Urinary bladder (tissue), 3 donors: ENCODE measurements at regions not wholly inside any gene's neighbourhood (a gene's known extent, or its start where the extent isn't known, plus 50 kb on each side); places are given as distances from the start of the nearest gene placed in this dataset.
"Not testable (repeated sequence)": the region's sequence is repeated elsewhere in the genome, so short reads cannot be mapped to it uniquely, and the experiment has no call there.

Source experiments
- DNase-seq: peaks from one replicate; pipeline ENCODE4 v3.0.0-alpha.2; 2015; ENCODE audit errors: extremely low spot score
- H3K27ac ChIP-seq: one replicate; pipeline ENCODE4 v1.5.1; 2013; ENCODE audit warnings: low read depth, mild to moderate bottlenecking, moderate library complexity
- H3K36me3 ChIP-seq: one replicate; pipeline ENCODE4 v1.6.1; 2013; ENCODE audit warnings: mild to moderate bottlenecking, moderate library complexity; ENCODE audit not compliant: insufficient read depth
- H3K4me1 ChIP-seq: one replicate; pipeline ENCODE4 v1.6.1; 2013; ENCODE audit warnings: mild to moderate bottlenecking, moderate library complexity; ENCODE audit not compliant: insufficient read depth
- H3K4me3 ChIP-seq: one replicate; pipeline ENCODE4 v1.5.1; 2013; ENCODE audit warnings: low read depth, low read length
- WGBS: extraction: QIAGEN DNeasy Blood & Tissue Kit; methylation state at CpG from one replicate; pipeline ENCODE4 v1.1.7; 2013; 5-methylcytosine and 5-hydroxymethylcytosine counted together
- donor health status: healthy with polysubstance abuse.
- donor health status: healthy.

DNA sequence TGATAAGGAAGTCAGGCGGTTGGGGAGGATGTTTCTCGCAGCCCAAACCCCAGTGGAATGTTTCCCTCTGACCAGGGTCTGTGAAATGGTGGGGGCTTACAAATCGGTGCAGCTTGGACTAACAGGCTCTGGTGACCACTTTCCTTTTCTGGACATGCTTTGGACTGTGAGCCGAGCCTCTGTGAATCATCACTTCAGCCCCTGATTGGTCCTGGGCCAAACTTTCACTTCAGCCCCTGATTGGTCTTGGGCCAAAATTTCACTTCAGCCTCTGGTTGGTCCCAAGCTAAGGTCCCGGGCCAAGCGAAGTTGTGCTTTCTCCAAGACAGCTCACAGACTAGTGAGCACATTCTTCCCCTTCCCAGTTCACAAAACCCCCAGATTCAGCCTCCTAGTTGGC, 223.7 kb upstream of the ANKRD20A1 start:
- DNase-seq, result not testable (repeated sequence)

DNA sequence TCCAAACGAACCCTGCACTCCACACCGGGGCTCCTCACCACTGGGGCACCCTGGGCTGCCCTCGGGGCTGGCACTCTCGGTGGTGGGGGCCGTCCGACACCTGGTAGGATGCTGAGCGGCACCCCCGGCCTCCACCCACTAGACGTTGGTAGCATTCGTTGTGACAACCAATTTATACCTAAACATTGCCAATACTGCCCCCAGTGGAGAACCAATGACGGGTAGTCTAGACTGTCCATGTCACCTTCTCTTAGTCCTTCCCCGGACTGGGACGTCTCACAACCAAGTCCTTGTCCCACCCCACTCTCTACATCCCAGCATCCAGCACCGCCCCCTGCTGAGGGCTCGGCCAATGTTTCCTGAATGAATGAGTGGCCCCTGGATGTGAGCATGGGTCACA, 246.8 kb upstream of the ANKRD20A1 start:
- not testable (repeated sequence) for H3K4me1 ChIP-seq, H3K4me3 ChIP-seq, H3K27ac ChIP-seq, H3K36me3 ChIP-seq, DNase-seq
- 89% methylated on average over 13 of the region's 15 CpGs for whole genome bisulfite sequencing

More for the DNA sequence above, 223.7 kb upstream of the ANKRD20A1 start:
- H3K27ac ChIP-seq, H3K4me1 ChIP-seq, H3K4me3 ChIP-seq, H3K36me3 ChIP-seq: not testable (repeated sequence)
- WGBS, result 4% methylated on average over 3 of the region's 6 CpGs

DNA sequence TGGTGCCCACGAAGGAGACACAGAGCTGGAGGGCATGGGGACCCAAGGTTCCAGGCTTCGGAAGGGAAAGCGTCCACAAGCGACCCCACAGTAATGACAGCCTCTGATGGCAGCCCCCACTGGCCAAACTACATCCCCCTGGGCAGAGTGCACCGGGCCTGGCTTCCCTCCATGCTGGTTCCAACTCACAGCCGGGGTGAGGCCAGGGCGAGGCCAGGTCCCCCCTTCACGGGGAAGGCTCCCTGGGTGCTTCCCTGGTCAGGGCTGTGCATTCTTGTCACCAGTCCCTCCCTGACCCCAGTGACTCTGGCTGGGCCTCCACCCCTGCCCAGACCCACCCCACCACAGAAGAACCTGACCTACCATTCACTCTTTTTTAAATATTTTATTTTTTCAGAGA, 248.9 kb upstream of the ANKRD20A1 start:
- H3K27ac ChIP-seq, DNase-seq, H3K36me3 ChIP-seq, H3K4me1 ChIP-seq, H3K4me3 ChIP-seq: not testable (repeated sequence)
- 74% methylated on average over 8 of the region's 8 CpGs for WGBS

DNA sequence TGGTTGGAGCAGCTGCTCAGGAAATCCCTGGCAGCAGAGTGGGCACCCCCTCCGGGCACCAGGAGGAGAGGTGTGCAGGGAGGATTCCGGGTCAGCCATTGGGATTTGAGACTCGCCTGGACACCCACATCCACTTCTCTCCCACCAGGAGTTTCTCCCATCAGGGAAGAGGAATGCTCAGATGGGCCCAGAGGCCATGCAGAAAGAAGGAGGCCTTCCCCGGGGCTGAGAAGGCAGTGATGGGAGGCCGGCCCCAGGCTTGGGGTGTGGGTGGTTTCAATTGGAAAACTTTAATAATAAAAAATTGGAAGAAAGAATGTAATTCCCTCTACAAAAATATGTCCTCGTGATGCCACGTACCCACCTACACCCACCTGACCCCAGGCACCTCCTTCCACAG, 249.3 kb upstream of the ANKRD20A1 start:
- not testable (repeated sequence) for H3K4me1 ChIP-seq, H3K4me3 ChIP-seq, H3K27ac ChIP-seq, H3K36me3 ChIP-seq, DNase-seq
- WGBS, result 86% methylated on average over 4 of the region's 7 CpGs

DNA sequence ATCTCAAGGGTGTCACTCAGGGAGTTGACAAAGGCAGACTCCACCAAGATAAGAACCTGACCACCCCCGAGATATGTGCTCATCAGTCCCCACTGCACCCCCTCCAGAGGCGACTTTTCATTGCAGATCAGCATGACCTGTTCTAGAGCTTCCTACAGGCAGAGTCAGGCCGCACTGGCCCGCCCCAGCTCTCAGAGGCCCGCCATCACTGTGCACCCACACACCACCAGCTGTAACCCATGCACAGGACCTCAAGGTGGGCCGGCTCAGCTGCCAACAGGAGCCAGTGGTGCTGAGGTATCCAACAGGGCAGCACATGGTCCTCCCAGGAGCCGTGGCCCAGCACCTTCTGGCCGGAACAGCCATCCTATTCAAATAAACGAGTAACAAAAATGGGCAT, 253.6 kb upstream of the ANKRD20A1 start:
- not testable (repeated sequence) for DNase-seq, H3K4me1 ChIP-seq, H3K27ac ChIP-seq, H3K4me3 ChIP-seq, H3K36me3 ChIP-seq
- WGBS, result 88% methylated on average over 3 of the region's 9 CpGs

DNA sequence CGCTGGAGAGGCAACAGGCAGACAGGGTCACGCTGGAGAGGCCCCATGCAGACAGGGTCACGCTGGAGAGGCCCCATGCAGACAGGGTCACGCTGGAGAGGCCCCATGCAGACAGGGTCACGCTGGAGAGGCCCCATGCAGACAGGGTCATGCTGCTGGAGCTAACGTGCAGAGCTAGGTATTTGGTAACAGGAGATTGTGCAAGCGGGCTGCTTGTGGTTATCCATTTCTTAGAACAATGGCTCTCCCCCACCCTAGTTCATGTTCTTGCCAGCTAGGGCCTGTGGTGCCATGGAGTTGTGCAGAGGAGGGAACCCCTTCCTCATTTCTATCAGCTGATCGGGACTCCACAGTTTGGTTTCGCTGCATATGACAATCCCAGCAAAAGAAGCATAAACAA, 255.1 kb upstream of the ANKRD20A1 start:
- WGBS, result 78% methylated on average over 2 of the region's 9 CpGs
- H3K4me3 ChIP-seq, H3K4me1 ChIP-seq, DNase-seq, H3K36me3 ChIP-seq, H3K27ac ChIP-seq: not testable (repeated sequence)

DNA sequence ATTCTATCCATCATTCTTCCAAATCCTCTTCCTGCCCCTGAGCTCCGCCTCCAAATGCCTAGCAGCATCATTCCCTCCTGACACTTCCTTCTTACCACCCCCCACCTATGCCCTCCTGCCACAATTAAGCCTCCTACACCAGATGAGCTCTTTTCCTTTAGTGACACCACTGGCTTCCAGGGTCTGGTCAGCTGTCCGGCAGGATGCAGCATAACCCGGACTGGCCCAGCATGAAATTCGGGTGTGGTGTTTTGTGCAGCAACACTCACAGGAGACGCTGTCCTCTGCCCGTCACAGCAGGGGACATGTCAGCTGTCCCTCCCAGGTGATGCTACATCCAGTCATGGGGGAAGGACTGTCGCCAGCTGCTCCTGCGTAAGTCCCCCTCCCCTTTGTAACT, 266.3 kb upstream of the ANKRD20A1 start:
- H3K4me3 ChIP-seq, H3K27ac ChIP-seq, H3K4me1 ChIP-seq, H3K36me3 ChIP-seq, DNase-seq: not testable (repeated sequence)
- WGBS, result no CpG with 5 or more reads among the region's 8 CpGs

DNA sequence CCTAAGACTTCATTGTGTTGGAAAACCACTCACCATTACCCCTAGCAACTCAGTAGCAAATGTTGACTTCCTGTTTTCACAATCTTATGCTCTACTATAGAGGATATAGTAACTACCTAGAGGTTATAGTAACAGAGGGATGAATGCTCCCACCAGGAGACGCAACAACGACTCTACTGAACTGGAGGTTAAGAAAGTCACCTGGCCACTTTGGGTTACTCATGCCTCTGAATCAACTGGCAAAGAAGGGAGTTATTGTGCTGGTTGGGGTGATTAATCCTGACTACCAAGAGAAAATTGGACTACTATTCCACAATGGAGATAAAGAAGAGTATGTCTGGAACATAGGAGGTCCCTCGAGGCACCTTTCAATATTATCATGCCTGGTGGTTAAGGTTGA, 302.9 kb upstream of the ANKRD20A1 start:
- not testable (repeated sequence) for H3K4me1 ChIP-seq, DNase-seq, H3K4me3 ChIP-seq, H3K36me3 ChIP-seq, H3K27ac ChIP-seq
- no CpG with 5 or more reads among the region's 3 CpGs for WGBS

DNA sequence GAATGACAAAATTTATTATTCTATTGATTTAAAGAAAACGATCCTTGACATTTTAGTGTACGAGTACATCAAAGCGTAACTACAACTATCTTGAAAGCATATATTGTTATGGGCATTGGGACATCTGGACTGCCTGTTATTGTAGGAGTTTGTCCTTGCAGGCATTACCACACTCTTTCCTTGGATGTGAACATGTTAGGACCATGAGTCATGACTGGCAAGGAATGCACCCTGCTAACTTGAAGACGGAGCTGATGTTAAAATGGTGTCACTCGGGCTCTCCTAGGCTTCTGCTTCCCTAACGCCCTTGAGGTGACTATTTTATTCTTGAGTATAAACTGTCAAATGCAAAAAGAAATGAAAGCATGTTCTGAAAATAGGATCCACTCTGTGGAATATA, 308.7 kb upstream of the ANKRD20A1 start:
- H3K36me3 ChIP-seq, H3K27ac ChIP-seq, H3K4me3 ChIP-seq, DNase-seq, H3K4me1 ChIP-seq: not testable (repeated sequence)
- WGBS, result no CpG with 5 or more reads among the region's 6 CpGs

DNA sequence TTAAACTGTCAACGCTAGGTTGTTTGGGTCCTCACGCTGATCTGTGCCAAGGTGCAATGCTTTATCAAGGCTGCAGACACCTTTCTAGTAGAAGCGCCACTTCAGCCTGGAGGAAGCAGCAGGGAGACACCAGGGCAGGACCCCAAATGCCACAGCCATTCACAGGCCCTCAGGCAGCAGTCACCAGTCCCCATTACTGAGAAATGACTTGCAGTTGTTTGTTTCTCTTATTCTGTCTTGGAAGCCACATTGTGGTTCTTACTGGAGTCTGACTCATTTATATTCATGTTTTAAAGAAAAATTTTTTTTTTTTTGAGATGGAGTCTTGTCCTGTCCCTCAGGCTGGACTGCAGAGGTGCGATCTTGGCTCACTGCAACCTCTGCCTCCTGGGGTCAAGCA, 328.9 kb upstream of the ANKRD20A1 start:
- not testable (repeated sequence) for DNase-seq, H3K27ac ChIP-seq
- 100% methylated on average over 1 of the region's 4 CpGs for WGBS

DNA sequence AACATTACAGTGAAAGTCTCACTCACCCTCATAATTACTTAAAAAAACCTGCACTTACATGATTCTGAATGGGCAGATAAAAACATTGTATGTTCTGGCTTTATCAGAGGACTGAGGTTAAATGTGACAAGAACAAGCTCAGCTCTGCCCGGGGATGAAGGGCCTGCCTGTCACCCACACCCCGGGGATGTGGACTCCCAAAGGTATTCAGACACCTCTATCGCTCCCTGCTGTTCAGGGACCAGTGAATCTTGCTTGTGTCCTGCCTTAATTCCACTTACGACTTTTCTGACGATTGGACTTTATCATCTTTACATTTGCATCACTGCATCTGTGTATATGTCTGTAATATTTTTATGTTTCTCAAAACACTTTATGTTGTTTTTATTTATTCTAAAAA, 341.8 kb upstream of the ANKRD20A1 start:
- not testable (repeated sequence) for DNase-seq, H3K4me3 ChIP-seq, H3K27ac ChIP-seq, H3K4me1 ChIP-seq, H3K36me3 ChIP-seq
- WGBS, result no CpG with 5 or more reads among the region's 5 CpGs

More for the DNA sequence above, 328.9 kb upstream of the ANKRD20A1 start:
- H3K36me3 ChIP-seq, H3K4me3 ChIP-seq, H3K4me1 ChIP-seq: not testable (repeated sequence)

DNA sequence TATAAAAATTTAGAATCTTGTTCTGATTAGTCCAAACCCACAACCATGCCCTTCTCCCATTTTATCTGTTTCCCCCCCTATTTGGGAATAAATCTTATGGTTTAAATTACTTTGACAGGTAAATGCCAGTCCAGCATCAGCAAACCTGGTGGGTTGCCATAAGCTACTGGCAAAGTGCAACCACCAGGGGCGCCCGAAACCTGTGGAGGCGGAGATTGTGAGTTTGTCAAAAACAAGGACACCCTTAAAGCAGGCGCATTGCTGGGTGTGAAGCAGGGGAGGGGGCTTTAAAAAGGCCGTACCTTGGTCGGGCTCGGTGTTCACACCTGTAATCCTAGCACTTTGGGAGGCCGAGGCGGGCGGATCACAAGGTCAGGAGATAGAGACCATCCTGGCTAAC, 344.1 kb upstream of the ANKRD20A1 start:
- H3K4me1 ChIP-seq, H3K36me3 ChIP-seq, H3K4me3 ChIP-seq, H3K27ac ChIP-seq, DNase-seq: not testable (repeated sequence)
- no CpG with 5 or more reads among the region's 10 CpGs for WGBS

DNA sequence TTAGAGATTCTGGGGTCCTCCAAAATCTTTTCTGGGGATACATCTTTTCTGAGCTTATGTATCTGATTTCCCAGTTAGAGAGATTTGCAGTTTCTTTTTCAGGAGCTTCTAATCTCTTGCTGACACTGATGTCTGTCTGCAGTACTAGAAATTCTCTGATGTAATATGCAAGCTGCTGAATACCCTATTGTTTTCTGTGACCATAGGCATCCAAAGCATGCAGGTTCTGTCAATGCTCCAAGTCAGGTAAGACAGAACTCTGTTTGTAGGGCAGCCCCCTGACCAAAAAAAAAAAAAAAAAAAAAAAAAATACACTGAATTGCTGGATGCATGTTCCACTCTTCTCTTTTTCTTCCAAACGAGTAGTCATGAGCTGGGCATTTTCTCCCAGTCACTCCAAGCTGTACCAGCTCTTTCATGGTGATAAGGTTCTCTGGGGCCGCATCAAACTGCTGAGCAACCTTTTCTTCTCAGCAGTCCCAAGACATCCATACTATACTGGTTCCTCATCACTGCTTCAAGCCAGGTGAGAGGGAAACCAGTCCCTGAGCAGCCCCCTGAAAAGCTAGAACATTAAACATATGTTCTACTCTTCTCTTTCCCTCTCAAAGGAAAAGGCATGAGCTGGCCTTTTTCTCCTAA, 354.9 kb upstream of the ANKRD20A1 start:
- not testable (repeated sequence) for DNase-seq, H3K4me3 ChIP-seq, H3K4me1 ChIP-seq, H3K36me3 ChIP-seq, H3K27ac ChIP-seq
- no CpG with 5 or more reads among the region's 2 CpGs for WGBS

DNA sequence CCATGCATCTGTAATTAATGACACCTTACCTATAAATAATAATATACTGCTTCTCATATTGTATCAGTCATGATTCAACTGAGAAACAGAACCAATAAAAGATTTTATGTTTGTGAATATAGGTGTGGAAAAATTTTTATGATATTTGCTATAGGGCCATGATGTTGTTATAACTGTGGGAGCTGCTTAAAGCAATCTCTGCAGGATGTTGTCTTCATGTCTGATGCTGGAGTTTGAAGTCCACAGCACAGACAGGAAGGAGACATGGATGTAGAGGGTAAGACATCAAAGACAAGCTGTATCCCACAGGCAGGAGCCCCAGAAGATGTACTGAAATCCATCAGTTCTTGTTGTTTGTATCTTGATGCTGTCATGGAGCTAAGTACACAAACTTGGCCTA, 366.7 kb upstream of the ANKRD20A1 start:
- H3K4me1 ChIP-seq, H3K4me3 ChIP-seq, H3K27ac ChIP-seq, H3K36me3 ChIP-seq, DNase-seq: not testable (repeated sequence)

DNA sequence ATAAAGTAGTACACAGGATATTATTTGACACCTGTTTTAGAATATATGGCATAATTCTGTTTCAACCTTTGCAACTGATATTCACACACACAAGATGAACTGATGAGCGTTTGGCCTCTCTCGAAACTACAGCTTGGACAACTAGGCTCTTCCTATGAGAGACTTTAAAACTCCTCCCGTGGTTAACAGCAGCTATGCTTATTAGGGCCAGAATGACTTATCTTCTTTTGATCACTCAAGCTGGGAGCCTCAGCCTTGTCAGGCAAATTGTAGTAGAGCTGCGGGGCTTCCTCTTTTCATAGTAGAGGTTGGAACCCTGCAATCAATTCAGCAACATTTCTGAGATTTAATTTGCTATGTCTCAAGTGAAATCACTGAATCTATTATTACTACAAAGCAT, 381.3 kb upstream of the ANKRD20A1 start:
- not testable (repeated sequence) for H3K4me1 ChIP-seq, H3K4me3 ChIP-seq, DNase-seq, H3K27ac ChIP-seq, H3K36me3 ChIP-seq
- 45% methylated on average over 1 of the region's 4 CpGs for WGBS
